ENCODE measurements at regions not wholly inside any gene's neighbourhood (a gene's known extent, or its start where the extent isn't known, plus 50 kb on each side); places are given as distances from the start of the nearest gene placed in this dataset.

GRCh38 chr4:81898862-81899504, 427.3 kb upstream of the RASGEF1B start:
- ATAC-seq (no peak), DNase-seq (no peak)
- Histone ChIP-seq H3K27ac (no peak overlapping the region), H3K9me3 (no peaks in the 10 kb centered on the region), H3K4me1 (no peaks in the 10 kb centered on the region), H3K36me3 (no peaks in the 10 kb centered on the region), H3K27me3 (no peaks in the 10 kb centered on the region), H3K4me3 (no peak overlapping the region)
- no peak for TF ChIP-seq CTCF (IDR thresholded peaks at IDR 0.05)
- intact Hi-C loops (cut with DNase I) = no loop called here

- intact Hi-C loops (cut with DNase I) = no loop called here
- no peaks in the 10 kb centered on the region for H3K4me1 ChIP-seq
- ATAC-seq (no peak), DNase-seq (no peak)
- H3K27me3 ChIP-seq = no peaks in the 10 kb centered on the region
- TF ChIP-seq CTCF (IDR thresholded peaks at IDR 0.05) = no peak
- no peaks in the 10 kb centered on the region for H3K9me3 ChIP-seq
- no peaks in the 10 kb centered on the region for H3K36me3 ChIP-seq
- H3K4me3 ChIP-seq = no peak overlapping the region
- H3K27ac ChIP-seq = no peak overlapping the region
Observed at GRCh38 chr4:81896936-81897335, 425.2 kb upstream of the RASGEF1B start.

GRCh38 chr4:81891005-81891996, 419.6 kb upstream of the RASGEF1B start:
- TF ChIP-seq CTCF (IDR thresholded peaks at IDR 0.05) = no peak
- DNase-seq (no peak), ATAC-seq (no peak)
- Histone ChIP-seq H3K4me1 (no peaks in the 10 kb centered on the region), H3K27ac (no peak overlapping the region), H3K36me3 (no peaks in the 10 kb centered on the region), H3K9me3 (no peaks in the 10 kb centered on the region), H3K4me3 (no peak overlapping the region), H3K27me3 (no peaks in the 10 kb centered on the region)
- intact Hi-C loops (cut with DNase I) = no loop called here

GRCh38 chr4:81884986-81885385, 413.3 kb upstream of the RASGEF1B start:
- Histone ChIP-seq H3K27ac (no peak overlapping the region), H3K4me1 (no peaks in the 10 kb centered on the region), H3K4me3 (no peak overlapping the region), H3K27me3 (no peaks in the 10 kb centered on the region), H3K9me3 (no peaks in the 10 kb centered on the region), H3K36me3 (no peaks in the 10 kb centered on the region)
- intact Hi-C loops (cut with DNase I) = no loop called here
- DNase-seq = no peak
- no peak for ATAC-seq
- no peak for TF ChIP-seq CTCF (IDR thresholded peaks at IDR 0.05)
